Ovary (tissue), 7 donors: ENCODE measurements at regions not wholly inside any gene's neighbourhood (a gene's known extent, or its start where the extent isn't known, plus 50 kb on each side); places are given as distances from the start of the nearest gene placed in this dataset.

Experiments
- DNase-seq, 5 donors: peaks; one replicate each; pipeline ENCODE4 v3.0.0-alpha.2; 2019 to 2020
- H3K27ac ChIP-seq, 2 donors: fragments of 200-600 bp; one replicate each; pipeline versions ENCODE4 v1.5.1 to v1.8.0; 2019 to 2022
- H3K27me3 ChIP-seq: fragments of 200-600 bp; one replicate; pipeline ENCODE4 v1.8.0; 2022
- H3K36me3 ChIP-seq: fragments of 200-600 bp; sonication (generic); one replicate; pipeline ENCODE4 v1.5.1; 2019
- H3K4me1 ChIP-seq: one replicate; pipeline ENCODE4 v1.8.1; 2013; ENCODE audit warnings: mild to moderate bottlenecking, moderate library complexity; ENCODE audit not compliant: insufficient read depth
- H3K4me3 ChIP-seq: fragments of 200-600 bp; sonication (generic); one replicate; pipeline ENCODE4 v1.5.1; 2017
- H3K9me3 ChIP-seq, 2 donors: fragments of 200-600 bp in 1 of 2; sonication (generic) in 1 of 2; one replicate each; pipeline versions ENCODE4 v1.5.1 to v1.8.1; 2013 to 2019; ENCODE audit warnings: mild to moderate bottlenecking in 1 of 2, moderate library complexity in 1 of 2
- CTCF ChIP-seq, 3 donors: fragments of 450-650 bp in 2 of 3; fragments of 200-600 bp in 1 of 3; IDR thresholded peaks; one replicate each; pipeline versions ENCODE4 v1.5.1 to v1.8.0; 2016 to 2022; ENCODE audit warnings: antibody characterized with exemption in 3 of 3, mild to moderate bottlenecking in 1 of 3
- EP300 ChIP-seq: sonication (generic); formaldehyde crosslinking; IDR thresholded peaks from one replicate; pipeline ENCODE4 v1.6.1; 2017; ENCODE audit warnings: antibody characterized with exemption
- POLR2A ChIP-seq: fragments of 450-650 bp; IDR thresholded peaks from one replicate; pipeline ENCODE4 v1.6.1; 2017; ENCODE audit warnings: antibody characterized with exemption, mild to moderate bottlenecking, moderate library complexity
- WGBS, 3 donors: extraction: QIAGEN DNeasy Blood & Tissue Kit in 1 of 3; methylation state at CpG; one replicate each; pipeline versions ENCODE4 v1.1.5 to v1.1.7; 2013 to 2017; 5-methylcytosine and 5-hydroxymethylcytosine counted together
- intact Hi-C, 4 donors: fragments of 100-400 bp; cut with DNase I; formaldehyde crosslinking; loops; one replicate each; pipeline versions ENCODE4 v1.11.0 to v1.15.1; 2022 to 2023
- donor health status: DM: no; HTN: no; CAD: no; lungs with moderate emphysema.
- donor health status: DM: no; HTN: no; CAD: no.
- donor health status: Bipolar disorder and iron deficiency.
- donor health status: DM: no; HTN: no; CAD: no.
- donor health status: DM: yes; HTN: yes; CAD: no.

GRCh38 chrX:46208225-46208854, 336.9 kb downstream of the ZNF674 start:
- H3K36me3 ChIP-seq, result no peaks in the 10 kb centered on the region
- intact Hi-C loops, result no loop called here
- no peaks in the 10 kb centered on the region for H3K9me3 ChIP-seq
- DNase-seq, result no peak
- H3K27me3 ChIP-seq, result no peaks in the 10 kb centered on the region
- H3K4me3 ChIP-seq, result no peak overlapping the region
- H3K4me1 ChIP-seq, result no peaks in the 10 kb centered on the region
- no peak for TF ChIP-seq CTCF (IDR thresholded peaks at IDR 0.05)
- TF ChIP-seq POLR2A, result no peak
- no peak for TF ChIP-seq EP300
- H3K27ac ChIP-seq, result no peak overlapping the region
- WGBS, 3 donors, result 70 to 78% (median 75%) methylated on average over 2 of the region's 2 CpGs

- H3K9me3 ChIP-seq, result no peaks in the 10 kb centered on the region
- DNase-seq, result no peak
- H3K27me3 ChIP-seq, result no peaks in the 10 kb centered on the region
- H3K4me1 ChIP-seq, result no peaks in the 10 kb centered on the region
- H3K4me3 ChIP-seq, result no peak overlapping the region
- TF ChIP-seq EP300, result no peak
- TF ChIP-seq POLR2A, result no peak
- no peak for TF ChIP-seq CTCF (IDR thresholded peaks at IDR 0.05)
- no peak overlapping the region for H3K27ac ChIP-seq
- WGBS, 3 donors, result 68 to 83% (median 78%) methylated on average over 1 of the region's 1 CpG
- no peaks in the 10 kb centered on the region for H3K36me3 ChIP-seq
- intact Hi-C loops, result no loop called here
Observed at GRCh38 chrX:46204721-46205422, 340.3 kb downstream of the ZNF674 start.

GRCh38 chrX:46202733-46203514, 342.3 kb downstream of the ZNF674 start:
- H3K4me3 ChIP-seq, result no peak overlapping the region
- intact Hi-C loops, result no loop called here
- no peaks in the 10 kb centered on the region for H3K27me3 ChIP-seq
- no peaks in the 10 kb centered on the region for H3K4me1 ChIP-seq
- DNase-seq, result no peak
- 51 to 59% (median 59%) methylated on average over 10 of the region's 10 CpGs for WGBS, 3 donors
- no peak overlapping the region for H3K27ac ChIP-seq
- no peaks in the 10 kb centered on the region for H3K9me3 ChIP-seq
- H3K36me3 ChIP-seq, result no peaks in the 10 kb centered on the region
- TF ChIP-seq CTCF (IDR thresholded peaks at IDR 0.05), result no peak
- TF ChIP-seq EP300, result no peak
- TF ChIP-seq POLR2A, result no peak

GRCh38 chrX:46200413-46200812, 344.8 kb downstream of the ZNF674 start:
- intact Hi-C loops, result no loop called here
- Histone ChIP-seq H3K27me3 (no peaks in the 10 kb centered on the region), H3K4me3 (no peak overlapping the region), H3K27ac (no peak overlapping the region), H3K36me3 (no peaks in the 10 kb centered on the region), H3K4me1 (no peaks in the 10 kb centered on the region), H3K9me3 (peaks cover 0 to 3% of the 10 kb centered on the region in 2 donors)
- TF ChIP-seq CTCF (IDR thresholded peaks at IDR 0.05) (no peak), POLR2A (no peak), EP300 (no peak)
- DNase-seq, result no peak
- WGBS, 3 donors, result 39 to 54% (median 44%) methylated on average over 1 of the region's 1 CpG
